GM12878 (cell line): ENCODE measurements at regions not wholly inside any gene's neighbourhood (a gene's known extent, or its start where the extent isn't known, plus 50 kb on each side); places are given as distances from the start of the nearest gene placed in this dataset.

ENCODE experiments used
- BHLHE40 ChIP-seq, 2 experiments: fragments of 450-650 bp in 1 of 2; IDR thresholded peaks; 2 replicates each; pipeline ENCODE4 v1.6.1; 2011 to 2017; ENCODE audit warnings: low read depth in 2 of 2, borderline replicate concordance in 1 of 2, improper control_type of control experiment in 1 of 2, low read length in 1 of 2, mild to moderate bottlenecking in 1 of 2
- CEBPB ChIP-seq, 2 experiments: fragments of 150-350 bp in 1 of 2; IDR thresholded peaks; 2 replicates each; pipeline ENCODE4 v1.6.1; 2012 to 2014; ENCODE audit warnings: low read depth in 2 of 2, low read length in 2 of 2, borderline replicate concordance in 1 of 2, inconsistent platforms in 1 of 2
- EP300 ChIP-seq, 2 experiments: fragments of 150-350 bp in 1 of 2; IDR thresholded peaks; 2 replicates each; pipeline ENCODE4 v1.6.1; 2011 to 2012; ENCODE audit warnings: low read depth in 2 of 2, low read length in 2 of 2, borderline replicate concordance in 1 of 2, improper control_type of control experiment in 1 of 2, inconsistent platforms in 1 of 2; ENCODE audit not compliant: control insufficient read depth in 1 of 2
- EZH2 ChIP-seq: IDR thresholded peaks from 2 replicates; pipeline ENCODE4 v1.6.1; 2012; ENCODE audit warnings: low read depth, mild to moderate bottlenecking, control low read depth, inconsistent platforms, low read length, borderline replicate concordance; ENCODE audit not compliant: control insufficient read depth
- KDM1A ChIP-seq: fragments of 200-600 bp; sonication (generic); IDR thresholded peaks from 2 replicates; pipeline ENCODE4 v1.6.1; 2016; ENCODE audit warnings: borderline replicate concordance
- POLR2AphosphoS5 ChIP-seq: IDR thresholded peaks from 2 replicates; pipeline ENCODE4 v1.6.1; 2011; ENCODE audit warnings: mild to moderate bottlenecking, low read length, inconsistent platforms
- REST ChIP-seq: IDR thresholded peaks from 2 replicates; pipeline ENCODE4 v1.6.1; 2012; ENCODE audit warnings: mild to moderate bottlenecking, low read depth, low read length
- RFX5 ChIP-seq: IDR thresholded peaks from 2 replicates; pipeline ENCODE4 v1.6.1; 2011; ENCODE audit warnings: low read depth, low read length, improper control_type of control experiment
- TAF1 ChIP-seq: IDR thresholded peaks from 2 replicates; pipeline ENCODE4 v1.6.1; 2011; ENCODE audit warnings: mild to moderate bottlenecking, low read depth, low read length, borderline replicate concordance
- ZBTB33 ChIP-seq: fragments of 450-650 bp; IDR thresholded peaks from 2 replicates; pipeline ENCODE4 v1.6.1; 2017; ENCODE audit warnings: mild to moderate bottlenecking
- ZNF24 ChIP-seq: fragments of 450-650 bp; IDR thresholded peaks from 2 replicates; pipeline ENCODE4 v1.6.1; 2017; ENCODE audit warnings: antibody characterized with exemption, mild to moderate bottlenecking
- TF ChIP-seq, protein P1 (sequence below): IDR thresholded peaks from 2 replicates; pipeline ENCODE4 v1.6.1; 2011; ENCODE audit warnings: low read depth, mild to moderate bottlenecking, low read length, moderate library complexity, borderline replicate concordance; ENCODE audit errors: extremely low read depth
- TF ChIP-seq, protein P2 (sequence below), 3 experiments: IDR thresholded peaks in 2 of 3; conservative IDR thresholded peaks in 1 of 3; 2 replicates each; pipeline ENCODE4 v1.5.1; 2011; ENCODE audit warnings: low read depth in 3 of 3, low read length in 3 of 3, mild to moderate bottlenecking in 3 of 3, control low read depth in 2 of 3, moderate library complexity in 2 of 3, inconsistent platforms in 1 of 3, mixed read lengths in 1 of 3; ENCODE audit not compliant: control insufficient read depth in 2 of 3, insufficient read depth in 1 of 3; ENCODE audit errors: extremely low read depth in 1 of 3

- TF ChIP-seq, protein P1, sequence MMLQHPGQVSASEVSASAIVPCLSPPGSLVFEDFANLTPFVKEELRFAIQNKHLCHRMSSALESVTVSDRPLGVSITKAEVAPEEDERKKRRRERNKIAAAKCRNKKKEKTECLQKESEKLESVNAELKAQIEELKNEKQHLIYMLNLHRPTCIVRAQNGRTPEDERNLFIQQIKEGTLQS, result no peak
- TF ChIP-seq BHLHE40 (IDR thresholded peaks at IDR 0.05; ENCODE audit: borderline replicate concordance in 1 of 2, low read depth in 2 of 2, low read length in 1 of 2), result no peak
- TF ChIP-seq, protein P2, sequence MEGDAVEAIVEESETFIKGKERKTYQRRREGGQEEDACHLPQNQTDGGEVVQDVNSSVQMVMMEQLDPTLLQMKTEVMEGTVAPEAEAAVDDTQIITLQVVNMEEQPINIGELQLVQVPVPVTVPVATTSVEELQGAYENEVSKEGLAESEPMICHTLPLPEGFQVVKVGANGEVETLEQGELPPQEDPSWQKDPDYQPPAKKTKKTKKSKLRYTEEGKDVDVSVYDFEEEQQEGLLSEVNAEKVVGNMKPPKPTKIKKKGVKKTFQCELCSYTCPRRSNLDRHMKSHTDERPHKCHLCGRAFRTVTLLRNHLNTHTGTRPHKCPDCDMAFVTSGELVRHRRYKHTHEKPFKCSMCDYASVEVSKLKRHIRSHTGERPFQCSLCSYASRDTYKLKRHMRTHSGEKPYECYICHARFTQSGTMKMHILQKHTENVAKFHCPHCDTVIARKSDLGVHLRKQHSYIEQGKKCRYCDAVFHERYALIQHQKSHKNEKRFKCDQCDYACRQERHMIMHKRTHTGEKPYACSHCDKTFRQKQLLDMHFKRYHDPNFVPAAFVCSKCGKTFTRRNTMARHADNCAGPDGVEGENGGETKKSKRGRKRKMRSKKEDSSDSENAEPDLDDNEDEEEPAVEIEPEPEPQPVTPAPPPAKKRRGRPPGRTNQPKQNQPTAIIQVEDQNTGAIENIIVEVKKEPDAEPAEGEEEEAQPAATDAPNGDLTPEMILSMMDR (IDR thresholded peaks at IDR 0.05 in 2 of 3, conservative IDR thresholded peaks at IDR 0.05 in 1 of 3; ENCODE audit: control insufficient read depth in 2 of 3, extremely low read depth in 1 of 3, insufficient read depth in 1 of 3, low read depth in 3 of 3, low read length in 3 of 3), result no peak
- no peak for TF ChIP-seq ZBTB33
- no peak for TF ChIP-seq EP300 (IDR thresholded peaks at IDR 0.05; ENCODE audit: borderline replicate concordance in 1 of 2, control insufficient read depth in 1 of 2, low read depth in 2 of 2, low read length in 2 of 2)
- no peak for TF ChIP-seq KDM1A
- TF ChIP-seq POLR2AphosphoS5, result no peak
- no peak for TF ChIP-seq EZH2
- TF ChIP-seq ZNF24, result no peak
- TF ChIP-seq RFX5, result no peak
- TF ChIP-seq REST, result no peak
- no peak for TF ChIP-seq TAF1
- no peak for TF ChIP-seq CEBPB (IDR thresholded peaks at IDR 0.05; ENCODE audit: borderline replicate concordance in 1 of 2, low read depth in 2 of 2, low read length in 2 of 2)
These were observed 385.9 kb downstream of the MIAT start for GRCh38 chr22:27043262-27043661.
